SH-SY5Y (cell line): ENCODE measurements at regions not wholly inside any gene's neighbourhood (a gene's known extent, or its start where the extent isn't known, plus 50 kb on each side); places are given as distances from the start of the nearest gene placed in this dataset.

ENCODE experiments used
- GATA2 ChIP-seq: IDR thresholded peaks from 2 replicates; pipeline ENCODE4 v1.6.1; 2011; ENCODE audit warnings: mild to moderate bottlenecking, low read depth, low read length
- GATA3 ChIP-seq: IDR thresholded peaks from 2 replicates; pipeline ENCODE4 v1.6.1; 2011; ENCODE audit warnings: low read depth, mild to moderate bottlenecking, low read length, moderate library complexity

DNA sequence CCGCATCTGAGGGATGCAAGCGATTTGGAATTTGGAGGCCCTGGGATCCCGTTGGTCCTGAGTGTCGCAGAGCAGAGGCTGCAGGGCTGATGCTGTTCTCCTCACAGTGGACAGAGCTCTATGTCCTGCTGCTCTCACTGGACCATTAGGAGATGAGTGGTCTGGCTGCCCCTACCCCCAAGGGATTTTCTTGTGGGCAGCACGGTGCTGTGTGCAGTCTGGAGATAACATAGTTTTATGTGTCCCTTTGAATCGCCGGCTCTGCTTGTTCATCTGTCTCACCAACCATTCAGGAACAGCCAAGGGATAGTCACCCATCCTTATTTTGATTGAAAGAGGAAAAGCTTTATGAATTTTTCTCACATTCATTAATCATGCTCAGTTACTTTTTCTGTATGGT, 49.9 kb downstream of the CHRM3 start:
- TF ChIP-seq GATA3 (no peak), GATA2 (no peak)

DNA sequence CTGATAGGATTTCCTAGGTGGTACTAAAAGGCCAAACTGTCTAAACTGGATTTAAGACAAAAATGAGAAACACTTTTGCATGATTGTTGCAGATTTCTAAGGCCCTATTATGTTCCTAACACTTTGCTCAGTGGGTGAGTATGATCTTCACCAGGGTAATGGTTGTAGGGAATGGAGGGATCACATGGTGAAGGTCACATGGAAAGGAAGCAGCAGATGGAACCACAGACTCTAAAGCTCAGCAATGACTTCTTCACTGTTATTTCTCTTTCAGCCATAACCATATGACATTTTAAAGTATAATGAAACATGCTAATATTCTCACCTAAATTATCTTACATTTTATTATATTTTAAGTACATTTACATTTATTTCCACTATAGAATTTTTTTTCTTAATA, 51.5 kb downstream of the CHRM3 start:
- TF ChIP-seq GATA2 (no peak), GATA3 (no peak)

DNA sequence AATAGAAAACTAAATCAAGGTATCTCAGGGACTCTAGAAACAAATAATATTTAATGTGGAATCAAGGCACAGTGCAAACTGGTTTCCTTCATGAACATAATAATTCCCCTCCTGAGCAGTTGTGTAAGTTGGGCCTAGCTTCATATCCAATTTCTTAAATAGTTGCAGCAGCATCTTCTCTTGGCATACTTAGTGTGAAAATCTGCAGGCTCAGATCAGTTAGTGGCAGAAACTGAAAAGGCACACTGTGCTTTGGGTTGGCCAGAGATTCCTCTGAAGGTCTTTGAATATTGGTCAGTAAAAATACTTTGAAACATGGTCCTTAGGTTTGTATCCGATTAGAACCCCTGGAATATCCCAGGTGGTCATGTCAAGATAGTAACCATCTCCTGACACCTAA, 52.5 kb downstream of the CHRM3 start:
- TF ChIP-seq GATA3 (no peak), GATA2 (no peak)

DNA sequence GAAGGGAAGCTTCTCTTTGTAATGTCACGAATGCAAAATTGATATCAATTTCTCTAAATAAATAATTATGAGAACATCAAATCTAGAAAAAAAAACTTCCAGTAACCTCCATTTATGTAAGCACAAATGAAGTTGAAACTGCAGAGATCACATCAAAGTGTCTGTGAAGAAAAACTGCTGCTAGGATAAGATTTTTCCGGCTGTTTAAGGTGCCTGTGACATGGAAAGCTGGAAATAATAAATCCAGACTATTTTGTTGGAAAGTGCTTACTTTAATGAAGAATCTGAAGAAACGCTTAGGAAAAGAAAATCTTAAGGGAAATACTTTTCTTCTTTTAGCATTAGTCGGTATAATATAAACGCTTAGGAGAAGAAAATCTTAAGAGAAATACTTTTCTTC, 57.0 kb downstream of the CHRM3 start:
- TF ChIP-seq GATA2 (no peak), GATA3 (no peak)

DNA sequence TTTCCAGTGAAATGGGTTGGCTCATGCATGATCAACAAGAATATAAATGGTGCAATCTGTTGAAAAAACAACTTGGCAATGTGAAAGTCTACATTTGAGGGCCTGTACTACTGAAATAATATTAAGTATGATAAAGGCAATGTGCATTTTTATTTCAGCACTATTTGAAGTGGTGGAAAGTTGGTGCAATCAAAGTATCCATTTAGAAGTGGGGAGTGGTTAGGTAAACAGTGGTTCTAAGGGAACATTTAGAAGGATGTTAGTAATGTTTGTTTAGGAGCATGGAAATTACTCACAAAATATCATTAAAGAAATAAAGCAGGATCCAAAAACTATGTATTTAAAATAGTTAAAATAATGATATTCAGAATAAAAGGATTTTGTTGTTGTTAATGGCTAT, 60.2 kb downstream of the CHRM3 start:
- TF ChIP-seq GATA3: no peak
- TF ChIP-seq GATA2: no peak

DNA sequence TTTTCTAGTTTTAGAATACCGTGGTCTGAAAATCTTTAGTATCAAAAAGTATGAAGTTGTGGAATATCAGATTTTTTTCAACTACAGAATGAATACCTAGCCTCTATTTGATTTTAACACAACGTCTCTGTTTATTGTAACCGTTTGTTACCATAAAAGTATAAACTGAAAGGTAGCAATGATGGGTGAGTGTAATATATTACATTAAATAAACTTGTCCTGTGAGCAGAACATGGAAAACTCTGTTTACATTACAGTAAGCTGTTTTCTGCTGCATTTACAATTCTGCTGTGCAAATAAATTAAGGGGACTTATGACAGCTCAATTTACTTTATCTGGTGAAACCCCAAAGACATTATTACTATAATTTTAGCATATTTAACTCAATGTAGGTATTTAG, 62.5 kb downstream of the CHRM3 start:
- TF ChIP-seq GATA3 (no peak), GATA2 (no peak)

DNA sequence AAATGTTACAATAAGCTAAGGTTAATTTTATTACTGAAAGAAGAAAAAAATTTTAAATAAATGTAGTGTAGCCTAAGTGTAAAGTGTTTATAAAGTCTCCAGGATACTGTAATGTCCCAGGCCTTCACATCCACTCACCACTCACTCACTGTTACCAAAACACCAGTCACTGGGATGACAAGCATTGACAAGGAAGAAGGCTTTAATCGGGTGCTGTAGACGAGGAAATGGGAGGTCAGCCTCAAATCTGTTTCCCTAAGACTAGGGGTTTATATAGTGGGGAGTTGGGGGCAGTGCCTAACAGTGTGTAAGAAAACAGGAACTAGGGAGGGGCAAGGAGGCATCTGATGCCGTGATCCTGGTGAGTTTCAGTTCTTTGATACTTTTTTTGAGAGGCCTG, 69.4 kb downstream of the CHRM3 start:
- TF ChIP-seq GATA2: no peak
- TF ChIP-seq GATA3: no peak

DNA sequence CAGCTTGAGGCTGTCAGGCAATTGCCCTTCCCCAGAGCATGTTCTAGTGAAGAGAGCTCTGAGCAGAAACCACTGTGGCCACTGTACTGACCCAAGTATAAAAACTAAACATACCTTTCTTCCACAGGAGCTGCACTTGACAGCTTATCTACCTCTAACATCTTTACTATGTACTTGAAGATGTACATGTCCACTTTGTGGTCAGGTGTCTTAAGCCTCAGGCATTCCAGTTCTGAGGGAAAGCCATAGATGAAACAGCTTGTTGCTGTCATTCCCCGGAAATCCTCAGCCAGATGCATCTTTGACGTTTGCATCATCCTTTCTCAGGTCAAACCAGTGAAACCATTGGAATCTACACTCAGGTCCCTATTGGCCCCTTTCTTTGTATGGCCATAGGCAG, 70.4 kb downstream of the CHRM3 start:
- TF ChIP-seq GATA2 (no peak), GATA3 (no peak)

DNA sequence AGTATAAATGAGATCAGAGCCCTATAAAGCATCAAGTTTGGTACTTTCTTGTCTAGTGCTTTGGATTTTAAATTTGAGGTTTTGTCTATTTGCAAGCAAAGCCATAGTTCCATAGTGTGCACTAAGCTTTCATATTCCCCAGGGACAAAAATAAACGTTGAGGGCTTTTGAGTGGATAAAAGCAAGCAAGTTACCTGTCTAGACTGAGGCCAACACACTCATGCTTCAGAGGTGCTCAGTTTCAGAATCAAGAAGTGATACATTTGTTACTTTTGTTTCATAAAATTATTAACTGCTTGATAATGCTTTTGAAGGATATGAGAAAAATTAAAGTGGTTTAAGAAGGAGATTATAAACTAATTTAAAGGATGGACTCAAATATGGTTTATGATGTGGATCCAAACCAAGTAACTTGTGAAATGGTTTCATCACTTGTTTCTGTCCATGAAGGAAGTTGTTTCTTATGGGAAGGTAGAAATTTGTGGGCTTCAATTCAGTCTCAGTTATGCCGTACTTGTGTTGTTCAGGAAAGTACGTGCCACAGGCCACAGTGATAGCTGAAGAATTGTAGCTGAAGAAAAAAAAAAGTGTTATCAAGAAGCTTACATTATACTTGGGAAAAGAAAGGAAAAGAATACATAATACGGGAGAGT, 71.2 kb downstream of the CHRM3 start:
- no peak for TF ChIP-seq GATA3
- no peak for TF ChIP-seq GATA2

DNA sequence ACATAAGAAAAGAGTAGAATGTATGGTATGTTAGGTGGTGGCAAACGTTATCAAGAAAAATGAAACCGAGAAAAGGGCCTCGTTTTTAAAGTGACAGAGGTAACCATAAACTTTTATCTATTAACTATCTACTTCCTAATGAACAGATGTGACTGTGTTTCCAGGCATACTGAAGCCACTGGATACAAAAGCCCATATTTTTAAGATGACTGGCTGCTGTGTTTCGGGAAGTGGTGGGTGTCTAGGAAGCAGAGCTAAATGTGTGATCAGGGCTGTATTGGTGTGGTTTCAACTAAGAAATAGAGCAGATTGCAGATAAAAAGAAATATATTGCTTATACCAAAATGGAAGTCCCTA, 71.8 kb downstream of the CHRM3 start:
- no peak for TF ChIP-seq GATA2
- no peak for TF ChIP-seq GATA3

DNA sequence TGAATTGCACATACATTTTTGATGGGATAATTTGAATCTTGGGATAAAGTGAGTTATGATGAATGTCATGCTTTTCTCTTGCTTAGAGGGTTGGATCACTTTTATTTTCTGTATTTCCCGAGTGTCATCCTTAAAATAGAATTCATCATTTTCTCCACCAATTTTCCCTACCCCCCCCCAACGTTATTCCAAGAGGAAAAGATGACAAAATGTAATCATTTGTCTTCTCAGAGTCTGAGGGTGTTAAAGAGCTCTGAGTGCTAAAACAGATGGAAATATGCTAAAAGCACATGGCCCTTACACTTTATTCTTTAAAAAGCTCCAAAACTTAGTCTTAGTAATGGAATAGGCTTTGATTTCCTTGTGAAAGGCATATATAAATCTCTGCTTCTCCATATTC, 81.4 kb downstream of the CHRM3 start:
- TF ChIP-seq GATA2: no peak

DNA sequence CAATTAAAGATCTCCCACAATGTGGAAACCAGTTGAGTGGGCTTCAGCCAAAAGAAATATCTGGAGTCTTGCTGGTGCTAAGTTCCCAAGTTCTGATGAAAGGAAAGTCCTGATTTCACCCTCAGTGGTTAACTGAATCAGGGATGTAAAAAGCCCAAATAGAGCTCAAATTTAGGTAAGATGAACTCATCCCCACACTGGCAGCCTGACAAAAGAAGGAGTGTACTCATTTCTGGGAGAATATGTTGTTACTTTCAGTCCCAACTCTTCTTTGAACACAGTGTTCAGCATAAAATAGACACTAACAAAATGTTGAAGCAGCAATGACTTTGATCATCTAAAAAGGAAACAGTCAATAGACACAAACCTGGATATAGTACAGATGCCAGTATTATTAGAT, 91.7 kb downstream of the CHRM3 start:
- TF ChIP-seq GATA2 (no peak), GATA3 (no peak)

DNA sequence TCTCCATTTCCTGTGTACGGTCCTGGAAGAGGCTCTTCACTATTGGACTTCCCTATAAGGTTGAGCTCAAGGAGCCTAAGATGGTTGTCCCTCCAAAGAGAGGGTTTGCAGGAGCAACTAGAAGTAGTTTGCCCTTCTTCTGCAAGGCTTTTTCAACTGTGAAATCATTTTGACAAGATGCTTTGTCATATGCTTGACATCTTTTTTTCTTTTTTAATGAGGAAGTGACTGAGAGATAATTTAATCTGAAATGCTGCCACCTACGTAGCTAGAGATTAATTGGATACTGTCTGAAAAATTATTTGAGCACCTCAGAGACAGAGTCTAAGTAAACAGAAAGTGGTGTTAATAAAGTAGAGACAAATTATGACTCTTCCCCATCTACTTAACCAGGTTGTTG, 97.0 kb downstream of the CHRM3 start:
- TF ChIP-seq GATA2: no peak
- no peak for TF ChIP-seq GATA3

DNA sequence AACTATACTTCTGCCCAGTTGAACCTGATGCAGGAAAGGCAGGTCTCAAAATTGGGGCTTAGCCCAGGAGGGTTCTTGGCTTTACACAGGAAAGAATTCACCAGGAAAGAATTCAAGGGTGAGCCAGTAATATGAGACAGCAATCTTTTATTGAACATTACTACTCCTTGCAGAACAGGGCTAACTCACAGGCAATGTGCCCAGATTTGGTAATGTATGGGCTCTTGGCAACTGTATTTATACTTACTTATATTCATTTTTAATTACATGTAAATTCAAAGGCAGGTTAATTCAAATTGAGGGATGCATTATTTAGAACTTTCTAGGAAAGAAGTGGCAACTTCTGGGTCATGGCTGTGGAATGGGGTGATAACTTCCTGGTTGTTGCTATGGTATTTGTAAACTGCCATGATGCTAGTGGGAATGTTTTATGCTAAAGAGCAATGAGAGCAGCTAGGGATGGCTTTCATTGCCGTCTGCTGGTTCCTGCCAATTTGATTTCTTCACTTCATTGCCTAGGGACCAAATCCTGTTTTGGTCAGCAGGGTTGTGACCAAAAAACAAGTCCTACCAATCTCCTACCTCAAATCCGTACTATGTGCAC, 107.5 kb downstream of the CHRM3 start:
- TF ChIP-seq GATA2 (no peak), GATA3 (no peak)

DNA sequence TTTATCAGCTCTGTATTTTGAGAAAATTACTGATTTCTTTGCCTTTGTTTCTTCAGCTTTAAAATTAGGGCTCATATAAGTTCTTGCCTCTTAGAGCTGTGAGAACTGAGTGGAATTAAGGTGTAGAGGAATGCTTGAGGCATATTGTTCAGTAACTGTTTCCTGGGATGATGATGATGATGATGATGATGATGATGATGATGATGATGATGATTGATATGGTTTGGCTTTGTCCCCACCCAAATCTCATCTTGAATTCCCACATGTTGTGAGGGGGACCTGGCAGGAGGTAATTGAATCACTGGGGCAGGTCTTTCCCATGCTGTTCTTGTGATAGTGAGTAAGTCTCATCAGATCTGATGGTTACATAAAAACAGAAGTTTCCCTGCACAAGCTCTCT, 118.7 kb downstream of the CHRM3 start:
- TF ChIP-seq GATA3 (no peak), GATA2 (no peak)

DNA sequence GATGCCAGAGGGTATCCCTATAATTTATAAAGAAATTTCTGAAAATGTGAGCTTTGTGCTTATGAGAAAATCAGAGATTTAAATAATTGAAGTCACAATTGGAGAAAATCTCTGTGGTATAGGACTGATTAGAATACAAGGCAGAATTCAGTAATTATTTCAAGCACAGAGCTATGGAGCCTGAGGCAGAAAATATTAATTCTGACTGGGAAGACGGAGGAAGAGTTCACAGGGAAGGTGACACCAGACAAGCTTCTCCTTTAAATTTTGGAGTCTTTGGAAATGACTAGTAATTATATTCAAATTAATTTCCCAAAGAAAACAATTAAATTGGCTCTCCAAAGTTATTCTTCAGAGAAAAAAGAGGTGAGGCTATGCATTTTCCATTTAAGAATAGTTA, 121.5 kb downstream of the CHRM3 start:
- TF ChIP-seq GATA2: no peak
- no peak for TF ChIP-seq GATA3
